SKM-1 treated with dmso at 0.1 percent for 144 hours (cell line): ENCODE measurements at regions not wholly inside any gene's neighbourhood (a gene's known extent, or its start where the extent isn't known, plus 50 kb on each side); places are given as distances from the start of the nearest gene placed in this dataset.

Source experiments
- DNase-seq: peaks from one replicate; lab custom pipeline; 2025; ENCODE audit not compliant: unreplicated experiment; lab: John Stamatoyannopoulos, UW

DNA sequence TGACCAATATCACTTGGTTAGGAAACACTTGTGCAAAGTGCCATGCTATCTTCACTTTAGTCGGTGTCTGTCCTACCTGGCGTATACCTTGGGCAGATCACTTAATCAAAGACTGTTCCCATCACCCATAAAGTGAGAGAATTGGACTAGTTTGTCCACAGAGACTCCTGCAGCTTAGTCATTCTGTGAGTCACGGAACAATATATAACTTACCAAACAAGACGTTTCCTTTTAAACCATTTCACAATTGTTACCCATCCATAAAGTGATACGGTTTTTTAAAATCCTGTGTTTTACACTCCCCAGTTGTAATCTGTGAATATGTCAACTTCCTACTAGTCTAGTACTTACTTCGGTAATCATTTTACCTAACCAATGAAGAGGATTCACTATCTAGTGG is 499.3 kb upstream of the SMIM21 start:
- no peak for DNase-seq

DNA sequence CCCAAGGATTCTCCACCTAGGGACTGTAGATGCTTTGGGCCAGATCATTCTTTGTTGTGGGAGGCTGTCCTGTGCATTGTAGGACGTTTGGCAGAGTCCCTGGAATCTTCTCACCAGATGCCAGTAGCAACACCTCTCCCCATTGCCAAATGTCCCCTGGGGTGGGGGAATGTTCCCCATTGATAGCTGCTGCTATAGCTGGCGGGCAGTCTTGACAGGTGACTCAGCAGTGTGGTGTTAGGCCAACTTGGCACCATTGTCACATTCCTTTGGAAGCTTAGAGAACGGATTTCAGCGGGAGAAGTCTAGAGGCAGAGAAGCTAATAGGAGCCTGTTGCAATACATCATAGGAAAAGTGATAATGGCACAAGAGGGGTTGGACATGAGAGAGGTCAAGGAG is 495.7 kb upstream of the SMIM21 start:
- DNase-seq: no peak

- DNase-seq: no peak
These were observed 489.1 kb upstream of the SMIM21 start for GRCh38 chr18:75916624-75916982.

DNA sequence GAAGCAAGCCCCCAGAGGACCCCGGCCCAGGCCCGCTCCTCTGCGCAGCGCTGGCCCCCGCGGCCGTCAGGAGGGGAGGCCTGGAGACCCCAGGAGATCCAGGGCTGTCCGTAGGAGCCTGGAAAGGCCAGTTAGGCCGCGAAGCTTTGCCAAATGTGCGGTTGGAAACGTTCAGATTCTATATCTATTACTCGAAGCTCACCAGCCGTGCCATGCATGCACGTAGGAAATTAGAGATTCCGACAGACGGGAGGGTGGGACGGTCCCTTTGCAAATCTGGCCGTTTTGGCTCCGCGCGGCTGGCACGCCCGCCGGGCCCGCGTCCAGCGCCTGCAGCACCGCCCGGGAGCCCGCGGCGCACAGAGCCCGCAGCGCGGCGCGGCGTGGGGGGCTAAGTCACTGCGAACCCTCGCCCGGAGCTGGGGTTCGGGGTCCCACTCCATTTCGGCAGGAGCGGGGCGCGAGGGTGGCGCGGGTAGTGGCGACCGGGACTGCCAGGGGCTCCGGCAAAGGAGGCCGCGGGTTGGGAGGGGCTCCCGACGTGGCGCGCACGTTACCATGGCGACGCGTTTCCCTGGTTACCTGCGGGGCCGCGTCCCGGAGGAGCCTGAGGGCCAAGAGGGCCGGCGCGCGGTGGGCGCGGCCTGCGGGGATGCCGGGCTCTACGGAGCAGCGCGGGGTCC is 488.6 kb upstream of the SMIM21 start:
- DNase-seq: no peak

- DNase-seq: no peak
These were observed 485.3 kb upstream of the SMIM21 start for GRCh38 chr18:75912829-75913228.

DNA sequence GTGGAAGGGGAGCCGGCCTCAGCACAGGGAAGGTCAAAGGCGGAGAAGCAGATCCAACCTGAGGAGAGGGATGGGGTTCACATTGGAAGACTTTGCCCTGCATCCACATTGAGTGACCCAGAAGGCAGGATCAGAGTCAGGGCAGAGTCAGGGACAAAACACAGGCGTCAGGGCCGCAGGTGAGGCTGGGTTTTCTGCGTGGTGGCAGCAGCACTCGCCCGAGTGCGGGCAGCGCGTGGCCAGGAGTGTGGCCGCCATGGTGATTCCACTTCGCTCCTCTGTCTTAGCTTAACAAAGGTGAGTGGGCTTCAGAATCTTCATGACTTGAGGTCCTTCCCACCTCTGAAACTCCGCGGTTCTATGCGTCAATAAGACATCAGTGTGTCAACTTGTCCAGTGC is 476.9 kb upstream of the SMIM21 start:
- DNase-seq: no peak

DNA sequence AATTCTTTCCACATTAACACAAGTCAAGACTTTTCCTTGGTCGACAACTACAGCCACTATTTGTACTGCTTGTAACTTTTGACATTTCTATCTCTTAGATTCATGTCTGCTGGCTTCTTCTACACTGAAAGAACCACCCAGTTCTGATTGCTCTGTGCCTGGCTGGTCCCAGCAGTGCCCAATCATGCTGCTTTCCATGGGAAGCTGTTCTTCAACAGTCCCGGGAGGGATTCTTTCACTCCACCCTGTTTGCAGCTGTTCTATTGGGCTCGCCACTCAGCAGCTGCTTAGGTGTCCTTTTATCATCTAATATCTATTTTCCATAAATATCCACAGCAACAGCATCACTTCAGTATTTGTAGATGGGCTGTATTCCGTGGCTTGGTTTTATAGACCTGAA is 471.1 kb upstream of the SMIM21 start:
- no peak for DNase-seq

- no peak for DNase-seq
These were observed 469.9 kb upstream of the SMIM21 start for GRCh38 chr18:75897386-75897785.

GRCh38 chr18:75896865-75897264 is 469.4 kb upstream of the SMIM21 start:
- DNase-seq: no peak

- DNase-seq: no peak
These were observed 467.6 kb upstream of the SMIM21 start for GRCh38 chr18:75895135-75895534.

GRCh38 chr18:75884728-75885127 is 457.2 kb upstream of the SMIM21 start:
- DNase-seq: no peak

DNA sequence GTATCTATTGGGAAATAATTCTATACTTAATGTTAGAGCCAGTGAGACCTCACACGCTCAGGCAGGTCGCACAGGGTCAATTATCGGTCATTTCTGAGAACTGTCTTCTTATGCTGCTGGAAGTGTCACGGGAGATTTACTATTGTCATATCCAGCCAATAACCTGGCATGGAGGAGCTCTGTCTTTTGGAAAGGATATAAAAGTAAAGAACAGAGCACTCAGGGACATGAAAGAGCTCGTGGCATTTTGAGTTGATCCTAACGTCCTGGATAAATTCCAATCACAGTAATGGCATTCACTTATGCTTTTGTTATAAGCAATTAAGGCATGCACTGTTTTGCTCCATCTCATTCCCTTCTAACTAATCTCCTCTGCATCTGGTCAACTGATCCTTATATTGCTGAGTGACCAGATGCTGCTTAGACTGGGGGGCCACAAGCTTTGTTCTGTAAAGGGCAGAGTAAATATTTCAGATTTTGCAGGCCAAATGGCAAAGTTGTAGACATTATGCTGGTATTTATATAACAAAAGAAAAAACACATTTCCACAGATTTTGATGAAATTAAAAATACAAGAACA is 453.5 kb upstream of the SMIM21 start:
- DNase-seq: no peak

GRCh38 chr18:75880266-75880665 is 452.8 kb upstream of the SMIM21 start:
- no peak for DNase-seq

GRCh38 chr18:75879196-75879595 is 451.7 kb upstream of the SMIM21 start:
- DNase-seq: no peak

DNA sequence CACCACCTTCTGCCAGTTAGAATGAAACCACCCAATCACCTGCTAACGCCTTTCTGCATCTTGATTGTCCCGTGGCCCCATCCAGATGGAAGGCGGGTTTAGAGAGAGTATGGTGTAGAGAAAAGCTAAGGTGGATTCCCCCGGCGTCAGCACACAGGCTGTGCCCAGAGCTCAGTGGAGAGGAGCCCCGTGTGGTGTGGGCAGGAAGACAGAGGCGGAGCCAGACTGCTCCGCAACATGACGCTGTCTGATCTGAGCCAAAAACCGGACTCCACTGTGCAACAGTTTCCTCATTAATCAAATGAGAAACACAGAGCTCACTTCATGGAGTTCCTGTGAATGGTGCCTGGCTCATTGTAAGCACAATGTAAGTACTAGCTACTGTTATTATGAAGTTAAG is 448.1 kb upstream of the SMIM21 start:
- no peak for DNase-seq

GRCh38 chr18:75874401-75875089 is 447.0 kb upstream of the SMIM21 start:
- DNase-seq: no peak

GRCh38 chr18:75871596-75871995 is 444.1 kb upstream of the SMIM21 start:
- DNase-seq: no peak

DNA sequence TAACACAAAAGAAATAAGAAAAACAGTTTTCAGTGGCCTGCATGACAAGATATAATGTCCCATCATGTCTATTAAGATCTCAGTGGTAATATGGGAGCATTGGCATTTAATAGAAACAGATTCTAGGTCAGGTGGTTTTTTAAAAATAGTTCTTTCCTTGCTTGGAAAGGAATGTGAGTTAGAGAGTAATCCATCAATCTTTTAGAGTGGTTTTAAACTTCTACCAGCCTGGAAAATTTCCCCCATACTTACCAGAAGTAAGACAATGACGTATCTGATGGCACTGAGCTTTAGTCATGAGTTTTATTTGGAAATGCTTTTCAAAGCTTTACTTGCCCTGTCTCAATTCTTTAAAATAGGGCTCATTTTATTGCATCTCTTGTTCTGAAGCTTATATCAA is 441.7 kb upstream of the SMIM21 start:
- no peak for DNase-seq

DNA sequence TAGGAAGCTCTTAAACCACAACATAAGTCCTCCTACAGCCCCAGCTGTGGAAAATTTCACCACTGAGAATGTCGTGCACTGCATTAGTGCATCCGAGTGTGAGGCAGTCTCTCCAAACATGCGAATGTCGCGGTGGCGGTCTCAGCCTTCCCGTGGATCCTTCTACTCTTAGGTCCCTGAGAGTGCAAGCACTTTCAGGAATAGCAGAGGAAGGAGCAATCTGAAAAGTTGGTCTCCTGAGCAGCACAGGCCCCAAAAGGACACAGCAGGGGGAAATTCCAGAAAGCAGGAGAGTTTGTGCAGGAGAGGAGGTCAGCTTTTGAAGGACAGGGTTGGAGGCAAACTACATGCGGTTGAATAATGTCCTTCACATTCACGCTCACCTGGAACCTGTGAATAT is 440.5 kb upstream of the SMIM21 start:
- DNase-seq: no peak

- DNase-seq: no peak
These were observed 438.1 kb upstream of the SMIM21 start for GRCh38 chr18:75865639-75866038.

GRCh38 chr18:75864816-75865215 is 437.3 kb upstream of the SMIM21 start:
- no peak for DNase-seq

DNA sequence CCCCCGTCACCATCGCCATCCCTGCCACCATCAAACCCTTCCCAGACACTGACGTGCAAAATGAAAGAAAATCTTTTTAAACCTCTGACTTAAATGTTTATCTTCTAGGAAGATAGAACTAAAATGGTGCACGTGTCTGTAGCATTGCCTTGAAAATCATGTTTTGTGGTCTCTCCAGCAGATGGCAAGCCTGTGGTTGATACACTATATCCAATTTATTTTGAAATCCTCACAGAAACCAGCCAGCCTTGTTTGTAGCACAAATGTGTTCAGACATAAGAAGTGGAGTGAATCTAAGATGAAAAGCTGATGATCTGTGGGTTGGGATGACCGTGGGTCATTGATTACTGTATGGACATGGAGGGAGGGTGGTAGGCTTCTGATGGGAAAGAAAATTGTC is 436.2 kb upstream of the SMIM21 start:
- DNase-seq: no peak

- DNase-seq: no peak
These were observed 435.0 kb upstream of the SMIM21 start for GRCh38 chr18:75862458-75862857.
